Kidney (tissue), 13 donors: ENCODE measurements at regions not wholly inside any gene's neighbourhood (a gene's known extent, or its start where the extent isn't known, plus 50 kb on each side); places are given as distances from the start of the nearest gene placed in this dataset.
A peak's percentile ranks its signal among the peaks of the same experiment; 100 is the strongest.

Source experiments
- DNase-seq, 5 donors: peaks; one replicate each; pipeline ENCODE4 v3.0.0-alpha.2; 2013 to 2020
- FAIRE-seq: peaks from 2 replicates; lab custom pipeline; 2012; peaks lifted over from hg19 to GRCh38; lab: Jason Lieb, UNC
- H3K27ac ChIP-seq, 2 donors: one replicate each; pipeline ENCODE4 v1.7.0; 2013; ENCODE audit warnings: low read depth in 2 of 2, low read length in 2 of 2, inconsistent platforms in 1 of 2
- H3K27me3 ChIP-seq: one replicate; pipeline ENCODE4 v1.7.1; 2013; ENCODE audit warnings: low read length, inconsistent platforms; ENCODE audit not compliant: control insufficient read depth, insufficient read depth
- H3K36me3 ChIP-seq, 3 donors: one replicate each; pipeline versions ENCODE4 v1.7.0 to v1.7.1; 2013; ENCODE audit warnings: low read length in 3 of 3, control low read depth in 1 of 3, inconsistent platforms in 1 of 3; ENCODE audit not compliant: insufficient read depth in 3 of 3, control insufficient read depth in 2 of 3
- H3K4me1 ChIP-seq, 3 donors: one replicate each; pipeline versions ENCODE4 v1.7.0 to v1.7.1; 2013; ENCODE audit warnings: low read length in 3 of 3, inconsistent platforms in 1 of 3, low read depth in 1 of 3; ENCODE audit not compliant: control insufficient read depth in 2 of 3, insufficient read depth in 2 of 3
- H3K4me3 ChIP-seq, 3 donors: one replicate each; pipeline versions ENCODE4 v1.7.0 to v1.8.1; 2013; ENCODE audit warnings: low read length in 3 of 3, control low read depth in 1 of 3, inconsistent platforms in 1 of 3
- H3K9ac ChIP-seq, 3 donors: one replicate each; pipeline versions ENCODE4 v1.7.0 to v1.7.1; 2013; ENCODE audit warnings: low read length in 3 of 3, control low read depth in 1 of 3, inconsistent platforms in 1 of 3
- H3K9me3 ChIP-seq, 3 donors: one replicate each; pipeline versions ENCODE4 v1.7.0 to v1.7.1; 2013; ENCODE audit warnings: low read length in 3 of 3, control low read depth in 1 of 3, inconsistent platforms in 1 of 3; ENCODE audit not compliant: control insufficient read depth in 2 of 3, insufficient read depth in 1 of 3
- intact Hi-C: fragments of 100-400 bp; cut with DNase I; formaldehyde crosslinking; loops from one replicate; pipeline ENCODE4 v1.11.1; 2022
- TF ChIP-seq, protein P1 (sequence below): IDR thresholded peaks from 3 replicates; pipeline ENCODE4 v1.5.1; 2012; ENCODE audit warnings: mild to moderate bottlenecking, moderate library complexity, borderline replicate concordance; ENCODE audit not compliant: insufficient read depth; ENCODE audit errors: extremely low read depth
- donor health status: control.
- donor health status: control.
- donor health status: control.
- donor health status: control.
- donor health status: control.
- donor health status: DM: yes; HTN: yes; CAD: no.
- donor health status: Normal renal cell carcinoma (clear cell type).

DNA sequence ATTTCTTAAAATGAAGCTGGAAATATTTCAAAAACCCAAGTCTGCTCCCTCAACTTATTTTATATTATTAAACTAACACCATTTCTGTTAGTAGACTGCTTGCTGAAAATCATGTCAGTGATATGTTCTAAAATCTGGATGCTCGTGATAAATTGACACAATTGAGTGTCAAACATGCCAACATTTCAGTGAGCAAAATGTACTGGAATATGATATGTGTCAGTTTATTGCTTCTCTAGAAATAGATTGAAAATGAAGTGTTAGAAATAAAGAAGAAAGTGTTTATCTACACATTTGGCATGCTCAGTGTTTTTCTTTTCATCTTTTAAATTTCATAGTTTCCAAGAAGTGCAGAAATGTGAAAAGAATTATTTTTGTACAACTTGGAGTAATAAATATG, 624.6 kb downstream of the SI start:
- TF ChIP-seq, protein P1, sequence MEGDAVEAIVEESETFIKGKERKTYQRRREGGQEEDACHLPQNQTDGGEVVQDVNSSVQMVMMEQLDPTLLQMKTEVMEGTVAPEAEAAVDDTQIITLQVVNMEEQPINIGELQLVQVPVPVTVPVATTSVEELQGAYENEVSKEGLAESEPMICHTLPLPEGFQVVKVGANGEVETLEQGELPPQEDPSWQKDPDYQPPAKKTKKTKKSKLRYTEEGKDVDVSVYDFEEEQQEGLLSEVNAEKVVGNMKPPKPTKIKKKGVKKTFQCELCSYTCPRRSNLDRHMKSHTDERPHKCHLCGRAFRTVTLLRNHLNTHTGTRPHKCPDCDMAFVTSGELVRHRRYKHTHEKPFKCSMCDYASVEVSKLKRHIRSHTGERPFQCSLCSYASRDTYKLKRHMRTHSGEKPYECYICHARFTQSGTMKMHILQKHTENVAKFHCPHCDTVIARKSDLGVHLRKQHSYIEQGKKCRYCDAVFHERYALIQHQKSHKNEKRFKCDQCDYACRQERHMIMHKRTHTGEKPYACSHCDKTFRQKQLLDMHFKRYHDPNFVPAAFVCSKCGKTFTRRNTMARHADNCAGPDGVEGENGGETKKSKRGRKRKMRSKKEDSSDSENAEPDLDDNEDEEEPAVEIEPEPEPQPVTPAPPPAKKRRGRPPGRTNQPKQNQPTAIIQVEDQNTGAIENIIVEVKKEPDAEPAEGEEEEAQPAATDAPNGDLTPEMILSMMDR, result no peak
- Histone ChIP-seq H3K27me3 (no peaks in the 10 kb centered on the region), H3K27ac (no peak overlapping the region), H3K9me3 (no peaks in the 10 kb centered on the region), H3K4me1 (no peaks in the 10 kb centered on the region), H3K4me3 (no peak overlapping the region), H3K36me3 (no peaks in the 10 kb centered on the region), H3K9ac (no peak overlapping the region)
- FAIRE-seq (no peak), DNase-seq (no peak)
- intact Hi-C loops, result no loop called here

DNA sequence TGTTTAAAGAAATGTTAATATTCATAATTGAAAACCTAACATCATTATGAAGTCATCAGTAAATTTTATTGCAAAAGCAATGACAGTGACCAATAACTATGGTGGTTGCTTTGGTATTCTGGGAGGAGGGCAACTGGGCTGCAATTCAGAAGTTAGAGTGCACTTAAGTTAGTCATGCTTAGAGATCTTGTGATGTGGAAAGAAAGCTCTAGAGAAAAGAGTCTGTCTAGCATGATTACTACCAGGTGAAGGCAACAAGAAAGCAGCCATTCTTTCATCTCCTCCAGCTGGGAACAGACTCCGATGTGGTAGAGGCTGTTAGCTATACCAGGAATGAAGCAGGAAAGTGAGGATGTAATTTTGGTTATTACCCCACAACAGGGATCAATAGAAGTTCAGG, 625.6 kb downstream of the SI start:
- intact Hi-C loops, result no loop called here
- Histone ChIP-seq H3K27me3 (no peaks in the 10 kb centered on the region), H3K36me3 (no peaks in the 10 kb centered on the region), H3K4me3 (no peak overlapping the region), H3K4me1 (no peaks in the 10 kb centered on the region), H3K27ac (no peak overlapping the region), H3K9me3 (no peaks in the 10 kb centered on the region), H3K9ac (no peak overlapping the region)
- no peak for FAIRE-seq
- TF ChIP-seq, protein P1, result no peak
- no peak for DNase-seq

DNA sequence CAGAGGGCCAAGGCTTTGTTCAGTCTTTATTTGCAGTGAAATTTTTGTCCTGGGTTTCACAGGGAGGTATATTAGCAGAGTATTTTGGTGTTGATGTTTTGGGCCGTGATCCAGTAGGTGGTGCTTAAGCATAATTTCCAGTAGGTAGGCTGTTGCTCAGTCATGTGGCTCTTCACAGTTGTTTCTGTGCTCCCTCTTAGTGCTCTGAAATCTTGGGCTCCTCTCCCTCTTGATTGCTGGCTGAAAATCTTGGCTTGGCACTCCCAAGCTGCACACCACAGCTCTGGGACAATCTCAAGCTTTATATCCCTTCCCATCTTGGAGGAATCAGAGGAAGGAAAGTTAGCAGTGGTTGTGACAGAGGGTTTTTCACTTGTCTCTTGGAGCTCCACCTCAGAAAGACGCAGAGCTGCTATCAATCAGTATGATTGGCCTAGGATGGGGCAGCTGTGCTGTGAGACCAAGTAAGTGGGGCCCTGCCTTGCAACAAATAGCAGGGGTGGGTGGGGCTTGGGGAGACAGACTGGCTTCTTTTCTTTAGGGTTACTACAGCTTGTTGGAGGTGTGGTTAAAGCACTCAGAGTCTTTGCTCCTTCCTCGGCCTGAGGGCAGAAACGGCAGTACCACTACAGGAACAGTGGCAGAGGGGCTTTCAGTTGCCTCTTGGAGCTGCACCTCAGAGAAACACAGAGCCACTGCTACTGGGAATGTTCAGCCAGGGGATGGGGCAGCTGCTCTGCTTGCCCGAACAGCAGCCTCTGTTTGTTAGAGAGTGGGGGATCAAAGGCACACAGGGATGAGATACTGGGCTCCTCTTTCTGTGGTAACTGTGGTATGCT, 627.0 kb downstream of the SI start:
- no peak overlapping the region for H3K27ac ChIP-seq
- no peak overlapping the region for H3K9ac ChIP-seq
- H3K4me3 ChIP-seq, result peak overlapping the region in 1 of 3 donors; percentile 24
- FAIRE-seq (no peak), DNase-seq (no peak)
- TF ChIP-seq, protein P1, result no peak
- no peaks in the 10 kb centered on the region for H3K36me3 ChIP-seq
- no peaks in the 10 kb centered on the region for H3K4me1 ChIP-seq
- H3K27me3 ChIP-seq, result no peaks in the 10 kb centered on the region
- H3K9me3 ChIP-seq, result no peaks in the 10 kb centered on the region
- intact Hi-C loops, result no loop called here
